ENCODE measurements at regions not wholly inside any gene's neighbourhood (a gene's known extent, or its start where the extent isn't known, plus 50 kb on each side); places are given as distances from the start of the nearest gene placed in this dataset.
"Not testable (repeated sequence)": the region's sequence is repeated elsewhere in the genome, so short reads cannot be mapped to it uniquely, and the experiment has no call there.

GRCh38 chrX:887724-888123 lies 257.1 kb downstream of the SHOX start:
- TF ChIP-seq EZH2 (IDR thresholded peaks at IDR 0.05; ENCODE audit: insufficient read depth, poor library complexity, severe bottlenecking); EZH2phosphoT487 (IDR thresholded peaks at IDR 0.05; ENCODE audit: insufficient read depth, low read depth): not testable (repeated sequence)
